GM12873 (cell line): ENCODE measurements at regions not wholly inside any gene's neighbourhood (a gene's known extent, or its start where the extent isn't known, plus 50 kb on each side); places are given as distances from the start of the nearest gene placed in this dataset.

ENCODE experiments used
- CTCF ChIP-seq: IDR thresholded peaks from 2 replicates; pipeline ENCODE4 v1.5.1; 2012; ENCODE audit warnings: low read depth, mild to moderate bottlenecking, moderate library complexity, low read length, control low read depth; ENCODE audit not compliant: insufficient read depth; ENCODE audit errors: missing control alignments

GRCh38 chr9:120338340-120338739, 241.6 kb downstream of the CDK5RAP2 start:
- no peak for TF ChIP-seq CTCF

GRCh38 chr9:120337131-120337530, 242.8 kb downstream of the CDK5RAP2 start:
- no peak for TF ChIP-seq CTCF

GRCh38 chr9:120336753-120337090, 243.2 kb downstream of the CDK5RAP2 start:
- TF ChIP-seq CTCF, result peak; percentile 6

- no peak for TF ChIP-seq CTCF
Measured at GRCh38 chr9:120336021-120336752, 243.8 kb downstream of the CDK5RAP2 start.

GRCh38 chr9:120331913-120332312, 248.1 kb downstream of the CDK5RAP2 start:
- TF ChIP-seq CTCF, result no peak

GRCh38 chr9:120330031-120330430, 249.9 kb downstream of the CDK5RAP2 start:
- TF ChIP-seq CTCF, result no peak

- no peak for TF ChIP-seq CTCF
Measured at GRCh38 chr9:120327322-120327721, 252.6 kb downstream of the CDK5RAP2 start.
